Gastrocnemius medialis (tissue), 4 donors: ENCODE measurements at regions not wholly inside any gene's neighbourhood (a gene's known extent, or its start where the extent isn't known, plus 50 kb on each side); places are given as distances from the start of the nearest gene placed in this dataset.

ENCODE experiments used
- ATAC-seq, 2 donors: fragments of 150-250 bp; one replicate each; pipeline ENCODE4 v1.9.1; 2016
- DNase-seq, 2 donors: peaks; one replicate each; pipeline ENCODE4 v3.0.0-alpha.2; 2019
- H3K27ac ChIP-seq, 4 donors: fragments of 200-600 bp; sonication (generic); 1 replicate in 1 of 4; 2 replicates in 3 of 4; pipeline ENCODE4 v1.5.1; 2016 to 2018; ENCODE audit warnings: mild to moderate bottlenecking in 2 of 4, moderate library complexity in 1 of 4
- H3K27me3 ChIP-seq, 3 donors: fragments of 200-600 bp; sonication (generic) in 2 of 3; 1 replicate in 1 of 3; 2 replicates in 2 of 3; pipeline versions ENCODE4 v1.5.1 to v1.6.0; 2016 to 2019; ENCODE audit warnings: mild to moderate bottlenecking in 1 of 3, moderate library complexity in 1 of 3
- H3K36me3 ChIP-seq, 2 donors: fragments of 200-600 bp; sonication (generic) in 1 of 2; one replicate each; pipeline ENCODE4 v1.5.1; 2017 to 2018
- H3K4me1 ChIP-seq, 2 donors: fragments of 200-600 bp; sonication (generic) in 1 of 2; one replicate each; pipeline ENCODE4 v1.5.1; 2016 to 2017; ENCODE audit warnings: mild to moderate bottlenecking in 2 of 2
- H3K4me3 ChIP-seq, 4 donors: fragments of 200-600 bp; sonication (generic) in 3 of 4; 1 replicate in 1 of 4; 2 replicates in 3 of 4; pipeline ENCODE4 v1.5.1; 2016 to 2019; ENCODE audit warnings: mild to moderate bottlenecking in 2 of 4
- H3K9me3 ChIP-seq, 3 donors: fragments of 200-600 bp; sonication (generic) in 2 of 3; 1 replicate in 1 of 3; 2 replicates in 2 of 3; pipeline ENCODE4 v1.5.1; 2016 to 2019
- POLR2A ChIP-seq, 2 donors: fragments of 450-650 bp; IDR thresholded peaks; one replicate each; pipeline ENCODE4 v1.6.1; 2017; ENCODE audit warnings: antibody characterized with exemption in 2 of 2, mild to moderate bottlenecking in 2 of 2, moderate library complexity in 2 of 2
- in situ Hi-C, 4 donors: fragments of 200-750 bp; cut with MboI; loops; one replicate each; pipeline versions ENCODE4 v1.15.0 to v1.8.0; 2017; ENCODE audit warnings: low sequenced_read_pairs in 4 of 4
- intact Hi-C: fragments of 100-400 bp; cut with DNase I; formaldehyde crosslinking; loops from one replicate; pipeline ENCODE4 v1.15.1; 2023; ENCODE audit warnings: low total_unique reads
- TF ChIP-seq, protein P1 (sequence below), 5 experiments: fragments of 450-650 bp in 3 of 5; fragments of 200-600 bp in 2 of 5; sonication (generic) in 2 of 5; IDR thresholded peaks in 4 of 5; conservative IDR thresholded peaks in 1 of 5; 1 replicate in 4 of 5; 2 replicates in 1 of 5; pipeline ENCODE4 v1.5.1; 2016 to 2019; ENCODE audit warnings: antibody characterized with exemption in 5 of 5, mild to moderate bottlenecking in 3 of 5, moderate library complexity in 3 of 5

DNA sequence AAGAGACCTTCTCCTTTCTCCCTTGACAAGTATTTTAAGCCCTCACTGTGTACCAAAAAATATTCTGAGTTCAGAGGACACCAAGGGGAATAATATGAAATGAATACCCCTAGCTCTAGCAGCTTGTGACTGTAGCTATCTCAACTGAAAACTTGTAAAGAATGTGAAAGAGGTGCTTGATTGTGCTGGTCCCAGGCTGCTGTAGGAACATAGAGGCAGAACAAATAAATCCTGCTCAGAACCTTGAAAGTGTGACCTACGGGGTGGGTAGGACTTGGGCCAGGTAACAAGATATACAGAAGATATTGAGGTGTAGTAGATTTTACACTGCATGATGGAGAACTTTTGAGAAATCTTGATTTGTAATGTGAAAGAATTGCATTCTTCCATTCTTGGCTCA lies 606.8 kb downstream of the TOX3 start:
- ATAC-seq = no peak
- intact Hi-C loops = no loop called here
- no peaks in the 10 kb centered on the region for H3K36me3 ChIP-seq
- no peak overlapping the region for H3K27ac ChIP-seq
- in situ Hi-C loops = loop anchor here in 1 of 4 donors (25.0 kb wide), 1 partner anchor 103 kb away; no protein-coding TSS in a partner anchor
- DNase-seq = no peak
- H3K9me3 ChIP-seq = no peaks in the 10 kb centered on the region
- no peak overlapping the region for H3K4me3 ChIP-seq
- no peak for TF ChIP-seq POLR2A (IDR thresholded peaks at IDR 0.05)
- TF ChIP-seq, protein P1, sequence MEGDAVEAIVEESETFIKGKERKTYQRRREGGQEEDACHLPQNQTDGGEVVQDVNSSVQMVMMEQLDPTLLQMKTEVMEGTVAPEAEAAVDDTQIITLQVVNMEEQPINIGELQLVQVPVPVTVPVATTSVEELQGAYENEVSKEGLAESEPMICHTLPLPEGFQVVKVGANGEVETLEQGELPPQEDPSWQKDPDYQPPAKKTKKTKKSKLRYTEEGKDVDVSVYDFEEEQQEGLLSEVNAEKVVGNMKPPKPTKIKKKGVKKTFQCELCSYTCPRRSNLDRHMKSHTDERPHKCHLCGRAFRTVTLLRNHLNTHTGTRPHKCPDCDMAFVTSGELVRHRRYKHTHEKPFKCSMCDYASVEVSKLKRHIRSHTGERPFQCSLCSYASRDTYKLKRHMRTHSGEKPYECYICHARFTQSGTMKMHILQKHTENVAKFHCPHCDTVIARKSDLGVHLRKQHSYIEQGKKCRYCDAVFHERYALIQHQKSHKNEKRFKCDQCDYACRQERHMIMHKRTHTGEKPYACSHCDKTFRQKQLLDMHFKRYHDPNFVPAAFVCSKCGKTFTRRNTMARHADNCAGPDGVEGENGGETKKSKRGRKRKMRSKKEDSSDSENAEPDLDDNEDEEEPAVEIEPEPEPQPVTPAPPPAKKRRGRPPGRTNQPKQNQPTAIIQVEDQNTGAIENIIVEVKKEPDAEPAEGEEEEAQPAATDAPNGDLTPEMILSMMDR (IDR thresholded peaks at IDR 0.05 in 4 of 5, conservative IDR thresholded peaks at IDR 0.05 in 1 of 5) = no peak
- no peaks in the 10 kb centered on the region for H3K4me1 ChIP-seq
- no peaks in the 10 kb centered on the region for H3K27me3 ChIP-seq

DNA sequence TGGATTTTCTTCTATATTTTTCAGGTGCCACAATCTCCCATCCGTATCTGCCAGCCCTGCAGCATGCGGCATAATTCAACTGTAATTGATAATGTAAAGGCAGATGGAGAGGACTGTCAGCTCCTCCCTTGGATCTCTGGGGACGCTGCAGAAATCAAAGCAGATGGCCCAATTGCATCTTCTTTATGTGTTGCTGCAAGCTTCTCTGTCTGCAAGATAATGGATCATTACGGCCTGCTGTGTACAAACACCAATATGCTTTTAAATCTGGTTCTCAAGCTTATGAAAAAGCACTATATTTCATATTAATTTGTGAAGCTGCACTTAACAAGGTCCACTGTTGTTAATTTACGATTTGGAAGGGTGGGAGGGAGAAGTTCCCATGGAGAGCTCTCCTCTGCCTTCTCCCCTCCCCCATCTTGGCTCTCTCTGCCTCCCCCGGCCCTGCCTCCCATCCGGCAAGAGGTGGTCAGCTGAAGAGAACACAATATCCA lies 607.5 kb downstream of the TOX3 start:
- H3K4me3 ChIP-seq = no peak overlapping the region
- DNase-seq (no peak), ATAC-seq (no peak)
- no peaks in the 10 kb centered on the region for H3K4me1 ChIP-seq
- no peaks in the 10 kb centered on the region for H3K36me3 ChIP-seq
- no peaks in the 10 kb centered on the region for H3K27me3 ChIP-seq
- in situ Hi-C loops (loop anchor here in 1 of 4 donors (25.0 kb wide), 1 partner anchor 102 kb away; no protein-coding TSS in a partner anchor), intact Hi-C loops (no loop called here)
- H3K27ac ChIP-seq = no peak overlapping the region
- no peaks in the 10 kb centered on the region for H3K9me3 ChIP-seq
- no peak for TF ChIP-seq POLR2A (IDR thresholded peaks at IDR 0.05)
- TF ChIP-seq, protein P1 (IDR thresholded peaks at IDR 0.05 in 4 of 5, conservative IDR thresholded peaks at IDR 0.05 in 1 of 5) = no peak

DNA sequence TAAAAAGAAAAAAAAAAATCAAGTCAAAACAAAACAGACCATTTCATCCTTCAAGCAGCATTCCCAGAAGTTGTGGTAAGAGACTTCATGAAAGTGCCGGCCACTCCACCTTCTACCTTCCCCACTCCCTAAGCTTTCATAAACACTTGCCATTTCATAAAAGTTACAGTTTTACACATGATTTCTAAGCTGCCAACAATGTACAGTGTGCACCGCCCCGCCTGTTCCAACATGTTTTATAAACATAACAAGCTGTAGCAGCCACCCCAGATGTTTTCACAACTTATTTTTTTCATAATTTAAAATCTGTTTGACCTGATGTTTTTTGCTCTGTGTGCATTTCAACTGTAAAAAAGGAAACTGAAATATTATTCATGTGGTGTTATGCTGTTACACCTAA lies 608.1 kb downstream of the TOX3 start:
- Histone ChIP-seq H3K4me3 (no peak overlapping the region), H3K4me1 (no peaks in the 10 kb centered on the region), H3K27me3 (no peaks in the 10 kb centered on the region), H3K27ac (no peak overlapping the region), H3K36me3 (no peaks in the 10 kb centered on the region), H3K9me3 (no peaks in the 10 kb centered on the region)
- DNase-seq = no peak
- intact Hi-C loops (no loop called here), in situ Hi-C loops (loop anchor here in 1 of 4 donors (25.0 kb wide), 1 partner anchor 102 kb away; no protein-coding TSS in a partner anchor)
- ATAC-seq = no peak
- TF ChIP-seq, protein P1 (IDR thresholded peaks at IDR 0.05 in 4 of 5, conservative IDR thresholded peaks at IDR 0.05 in 1 of 5) = no peak
- TF ChIP-seq POLR2A (IDR thresholded peaks at IDR 0.05) = no peak

DNA sequence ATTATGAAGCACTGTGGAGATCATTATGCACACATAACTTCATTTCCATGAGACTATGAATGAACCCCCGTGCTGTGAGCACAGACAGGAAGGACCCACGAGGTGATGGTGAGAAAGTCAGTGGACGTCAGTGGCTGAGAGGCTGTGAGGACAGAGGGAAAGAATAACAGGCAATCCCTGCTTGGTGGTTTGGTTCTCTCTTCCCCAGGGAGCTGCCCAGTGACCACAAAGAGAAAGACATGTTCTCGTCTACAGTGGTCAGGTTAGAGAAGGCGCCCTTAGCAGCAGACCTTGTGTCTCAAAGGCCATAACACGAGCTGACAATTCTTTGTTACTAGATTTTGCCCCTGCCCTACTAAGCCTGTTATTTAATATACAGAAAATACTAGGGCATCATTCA lies 609.2 kb downstream of the TOX3 start:
- no peaks in the 10 kb centered on the region for H3K27me3 ChIP-seq
- no peak overlapping the region for H3K4me3 ChIP-seq
- H3K36me3 ChIP-seq = no peaks in the 10 kb centered on the region
- DNase-seq (no peak), ATAC-seq (no peak)
- no peaks in the 10 kb centered on the region for H3K4me1 ChIP-seq
- TF ChIP-seq, protein P1 (IDR thresholded peaks at IDR 0.05 in 4 of 5, conservative IDR thresholded peaks at IDR 0.05 in 1 of 5) = no peak
- no peak for TF ChIP-seq POLR2A (IDR thresholded peaks at IDR 0.05)
- no peak overlapping the region for H3K27ac ChIP-seq
- no peaks in the 10 kb centered on the region for H3K9me3 ChIP-seq
- intact Hi-C loops = no loop called here
- in situ Hi-C loops = loop anchor here in 1 of 4 donors (25.0 kb wide), 1 partner anchor 100 kb away; no protein-coding TSS in a partner anchor

DNA sequence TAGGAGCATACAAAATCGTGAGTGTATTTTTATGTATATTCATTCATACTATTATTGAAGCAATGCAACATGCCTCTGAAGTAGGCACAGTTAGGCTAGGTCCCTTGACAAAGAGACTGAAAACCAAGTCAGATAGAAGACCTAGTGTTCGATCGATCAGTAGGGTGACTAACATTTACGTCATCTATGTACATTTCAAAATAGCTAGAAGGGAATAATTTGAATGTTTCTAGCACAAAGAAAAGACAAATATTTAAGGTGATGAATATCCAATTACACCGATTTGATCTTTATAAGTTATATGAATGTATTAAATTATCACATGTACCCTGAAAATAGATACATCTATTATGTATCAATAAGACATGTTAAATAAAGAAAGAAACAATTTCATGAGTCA lies 610.1 kb downstream of the TOX3 start:
- intact Hi-C loops (no loop called here), in situ Hi-C loops (loop anchor here in 1 of 4 donors (25.0 kb wide), 1 partner anchor 100 kb away; no protein-coding TSS in a partner anchor)
- no peaks in the 10 kb centered on the region for H3K36me3 ChIP-seq
- no peaks in the 10 kb centered on the region for H3K4me1 ChIP-seq
- H3K4me3 ChIP-seq = no peak overlapping the region
- ATAC-seq (no peak), DNase-seq (no peak)
- H3K27me3 ChIP-seq = no peaks in the 10 kb centered on the region
- H3K9me3 ChIP-seq = no peaks in the 10 kb centered on the region
- no peak overlapping the region for H3K27ac ChIP-seq
- TF ChIP-seq, protein P1 (IDR thresholded peaks at IDR 0.05 in 4 of 5, conservative IDR thresholded peaks at IDR 0.05 in 1 of 5) = no peak
- no peak for TF ChIP-seq POLR2A (IDR thresholded peaks at IDR 0.05)
